OCI-LY7 (cell line): ENCODE measurements at regions not wholly inside any gene's neighbourhood (a gene's known extent, or its start where the extent isn't known, plus 50 kb on each side); places are given as distances from the start of the nearest gene placed in this dataset.

Experiments
- BruUV-seq: library from RNA; stranded (reverse); fragments of 400-500 nt; replicated peaks from 2 replicates; lab custom pipeline; 2021; lab: Mats Ljungman, UMichigan
- CTCF ChIA-PET: fragments of 300-600 bp; sonication (Branson Sonifier 250); formaldehyde crosslinking; loops from one replicate; lab custom pipeline; 2022; ENCODE audit warnings: antibody characterized with exemption; ENCODE audit not compliant: unreplicated experiment; lab: Charles Lee
- POLR2A ChIA-PET: fragments of 300-600 bp; sonication (Branson Sonifier 250); formaldehyde crosslinking; loops from one replicate; lab custom pipeline; 2022; ENCODE audit warnings: antibody characterized with exemption; lab: Charles Lee
- DNase-seq: peaks from one replicate; pipeline ENCODE4 v3.0.0-alpha.2; 2015; ENCODE audit warnings: low spot score
- H2AFZ ChIP-seq: fragments of 200-600 bp; sonication (generic), shearing (Covaris generic); 2 replicates; pipeline ENCODE4 v1.6.1; 2014; ENCODE audit warnings: mild to moderate bottlenecking, antibody characterized with exemption, low read length, moderate library complexity
- H3K27ac ChIP-seq: fragments of 200-600 bp; sonication (generic); 2 replicates; pipeline ENCODE4 v1.5.1; 2014; ENCODE audit warnings: mixed run types, low read depth, mild to moderate bottlenecking, moderate library complexity, low read length, inconsistent platforms; ENCODE audit not compliant: poor library complexity, severe bottlenecking
- H3K36me3 ChIP-seq: fragments of 200-600 bp; sonication (generic); 2 replicates; pipeline ENCODE4 v1.6.1; 2014; ENCODE audit warnings: mild to moderate bottlenecking, antibody characterized with exemption, low read length, moderate library complexity, mixed read lengths; ENCODE audit not compliant: insufficient read depth
- H3K4me1 ChIP-seq: fragments of 200-600 bp; sonication (generic); 2 replicates; pipeline ENCODE4 v1.5.1; 2014; ENCODE audit warnings: mild to moderate bottlenecking, low read length; ENCODE audit not compliant: insufficient read depth, poor library complexity, severe bottlenecking
- H3K4me2 ChIP-seq: fragments of 200-600 bp; sonication (generic); 2 replicates; pipeline ENCODE4 v1.6.1; 2014; ENCODE audit warnings: mild to moderate bottlenecking, low read length
- H3K4me3 ChIP-seq: fragments of 200-600 bp; sonication (generic); 2 replicates; pipeline ENCODE4 v1.5.1; 2014; ENCODE audit warnings: mild to moderate bottlenecking, low read depth, low read length; ENCODE audit not compliant: poor library complexity, severe bottlenecking
- H3K79me2 ChIP-seq: fragments of 200-600 bp; sonication (generic); 2 replicates; pipeline ENCODE4 v1.6.1; 2016; ENCODE audit warnings: low read depth, mild to moderate bottlenecking, low read length, moderate library complexity, mixed read lengths; ENCODE audit not compliant: insufficient read depth
- H3K9me2 ChIP-seq: fragments of 200-600 bp; sonication (generic); 2 replicates; pipeline ENCODE4 v1.6.1; 2016; ENCODE audit warnings: mild to moderate bottlenecking, low read length, mixed read lengths; ENCODE audit not compliant: insufficient read depth
- H3K9me3 ChIP-seq: fragments of 200-600 bp; sonication (generic); 2 replicates; pipeline ENCODE4 v1.6.1; 2014; ENCODE audit warnings: mild to moderate bottlenecking, mixed run types, low read length, mixed read lengths
- H4K20me1 ChIP-seq: fragments of 200-600 bp; sonication (generic); 2 replicates; pipeline ENCODE4 v1.6.1; 2014; ENCODE audit warnings: mild to moderate bottlenecking, antibody characterized with exemption, low read length, moderate library complexity, mixed read lengths; ENCODE audit not compliant: insufficient read depth
- CTCF ChIP-seq: fragments of 200-600 bp; sonication (generic); conservative IDR thresholded peaks from 2 replicates; pipeline ENCODE4 v1.5.1; 2014; ENCODE audit warnings: mild to moderate bottlenecking, antibody characterized with exemption, low read length, moderate library complexity, mixed read lengths
- EZH2phosphoT487 ChIP-seq: fragments of 200-600 bp; sonication (generic); IDR thresholded peaks from 2 replicates; pipeline ENCODE4 v1.6.1; 2018; ENCODE audit warnings: low read depth, borderline replicate concordance, mild to moderate bottlenecking, mixed run types, antibody characterized with exemption, low read length, moderate library complexity, mixed read lengths
- intact Hi-C: fragments of 100-400 bp; cut with micrococcal nuclease; formaldehyde crosslinking; loops from one replicate; pipeline ENCODE4 v1.10.0; 2022; ENCODE audit not compliant: unreplicated experiment

GRCh38 chr20:53707371-53708055 is 113.9 kb upstream of the ZNF217 start:
- Histone ChIP-seq H3K36me3 (no peaks in the 10 kb centered on the region), H3K9me3 (no peaks in the 10 kb centered on the region), H2AFZ (peak overlapping the region; percentile 81), H3K4me2 (peak overlapping the region; percentile 63), H4K20me1 (no peaks in the 10 kb centered on the region), H3K4me1 (peaks cover 30% of the 10 kb centered on the region), H3K27ac (peak overlapping the region; percentile 50), H3K79me2 (no peaks in the 10 kb centered on the region), H3K4me3 (peak overlapping the region; percentile 22), H3K9me2 (no peaks in the 10 kb centered on the region)
- POLR2A ChIA-PET: interaction anchor here (0.5 to 1.8 kb wide), 16 partner anchors 9 to 187 kb away, joined by 3 to 12 read pairs (median 4); no protein-coding TSS in a partner anchor
- intact Hi-C loops: no loop called here
- DNase-seq: peak; percentile 33
- TF ChIP-seq CTCF: no peak
- TF ChIP-seq EZH2phosphoT487: no peak
- CTCF ChIA-PET: no interaction called here
- BruUV-seq: no TSS peak

- no TSS peak for BruUV-seq
- no peaks in the 10 kb centered on the region for H3K79me2 ChIP-seq
- peak overlapping the region; percentile 12 for H3K4me3 ChIP-seq
- H3K4me2 ChIP-seq: peak overlapping the region; percentile 63
- peak overlapping the region; percentile 50 for H3K27ac ChIP-seq
- H2AFZ ChIP-seq: peak overlapping the region; percentile 81
- no peaks in the 10 kb centered on the region for H3K9me2 ChIP-seq
- H4K20me1 ChIP-seq: no peaks in the 10 kb centered on the region
- H3K9me3 ChIP-seq: no peaks in the 10 kb centered on the region
- TF ChIP-seq EZH2phosphoT487 (no peak), CTCF (no peak)
- no peaks in the 10 kb centered on the region for H3K36me3 ChIP-seq
- DNase-seq: peak; percentile 58
- ChIA-PET CTCF (no interaction called here), POLR2A (interaction anchor here (0.8 to 1.3 kb wide), 8 partner anchors 12 to 187 kb away, joined by 3 to 5 read pairs (median 3); no protein-coding TSS in a partner anchor)
- peaks cover 30% of the 10 kb centered on the region for H3K4me1 ChIP-seq
- intact Hi-C loops: no loop called here
Measured at GRCh38 chr20:53706466-53707370, 113.1 kb upstream of the ZNF217 start.
